Retinal pigment epithelial cell (primary cell): ENCODE measurements at regions not wholly inside any gene's neighbourhood (a gene's known extent, or its start where the extent isn't known, plus 50 kb on each side); places are given as distances from the start of the nearest gene placed in this dataset.

ENCODE experiments used
- DNase-seq: peaks from one replicate; pipeline ENCODE4 v3.0.0-alpha.2; 2010; ENCODE audit warnings: low read depth
- H3K4me3 ChIP-seq: 2 replicates; pipeline ENCODE4 v1.5.1; 2011; ENCODE audit warnings: mild to moderate bottlenecking, low read length, control low read depth, moderate library complexity
- CTCF ChIP-seq: conservative IDR thresholded peaks from 2 replicates; pipeline ENCODE4 v1.5.1; 2011; ENCODE audit warnings: low read depth, low read length, control low read depth, inconsistent platforms

- H3K4me3 ChIP-seq = no peak overlapping the region
- no peak for DNase-seq
- TF ChIP-seq CTCF = no peak
Measured at GRCh38 chr1:87508247-87508787, 179.6 kb downstream of the LMO4 start.

GRCh38 chr1:87510540-87510939 lies 181.9 kb downstream of the LMO4 start:
- no peak overlapping the region for H3K4me3 ChIP-seq
- peak; percentile 55 for DNase-seq
- TF ChIP-seq CTCF = no peak

GRCh38 chr1:87511449-87511848 lies 182.8 kb downstream of the LMO4 start:
- no peak overlapping the region for H3K4me3 ChIP-seq
- TF ChIP-seq CTCF = no peak
- DNase-seq = no peak

- no peak overlapping the region for H3K4me3 ChIP-seq
- peak; percentile 31 for DNase-seq
- TF ChIP-seq CTCF = no peak
Measured at GRCh38 chr1:87512431-87512830, 183.8 kb downstream of the LMO4 start.

- H3K4me3 ChIP-seq = no peak overlapping the region
- TF ChIP-seq CTCF = no peak
- no peak for DNase-seq
Measured at GRCh38 chr1:87513255-87513654, 184.6 kb downstream of the LMO4 start.

GRCh38 chr1:87513966-87514660 lies 185.4 kb downstream of the LMO4 start:
- no peak for DNase-seq
- H3K4me3 ChIP-seq = no peak overlapping the region
- no peak for TF ChIP-seq CTCF

GRCh38 chr1:87515781-87516180 lies 187.1 kb downstream of the LMO4 start:
- DNase-seq = no peak

More at GRCh38 chr1:87515781-87516180, 187.1 kb downstream of the LMO4 start:
- TF ChIP-seq CTCF = no peak
- H3K4me3 ChIP-seq = no peak overlapping the region
